Caki2 (cell line): ENCODE measurements at regions not wholly inside any gene's neighbourhood (a gene's known extent, or its start where the extent isn't known, plus 50 kb on each side); places are given as distances from the start of the nearest gene placed in this dataset.
A peak's percentile ranks its signal among the peaks of the same experiment; 100 is the strongest.

ENCODE experiments used
- DNase-seq: peaks from one replicate; pipeline ENCODE4 v3.0.0-alpha.2; 2015; ENCODE audit warnings: low read depth
- in situ Hi-C: cut with HindIII; loops from 2 replicates; pipeline ENCODE4 v1.10.0; 2016; ENCODE audit warnings: low sequenced_read_pairs, low pct_unique_long_range_greater_than_20kb, mixed read lengths

GRCh38 chr10:78640796-78641636 lies 427.8 kb upstream of the ZMIZ1 start:
- DNase-seq: no peak
- in situ Hi-C loops: no loop called here

GRCh38 chr10:78641693-78642092 lies 427.1 kb upstream of the ZMIZ1 start:
- no peak for DNase-seq
- in situ Hi-C loops: no loop called here

- no peak for DNase-seq
- in situ Hi-C loops: no loop called here
Observed at GRCh38 chr10:78642269-78642816, 426.4 kb upstream of the ZMIZ1 start.

GRCh38 chr10:78643513-78643912 lies 425.3 kb upstream of the ZMIZ1 start:
- in situ Hi-C loops: no loop called here
- DNase-seq: no peak

DNA sequence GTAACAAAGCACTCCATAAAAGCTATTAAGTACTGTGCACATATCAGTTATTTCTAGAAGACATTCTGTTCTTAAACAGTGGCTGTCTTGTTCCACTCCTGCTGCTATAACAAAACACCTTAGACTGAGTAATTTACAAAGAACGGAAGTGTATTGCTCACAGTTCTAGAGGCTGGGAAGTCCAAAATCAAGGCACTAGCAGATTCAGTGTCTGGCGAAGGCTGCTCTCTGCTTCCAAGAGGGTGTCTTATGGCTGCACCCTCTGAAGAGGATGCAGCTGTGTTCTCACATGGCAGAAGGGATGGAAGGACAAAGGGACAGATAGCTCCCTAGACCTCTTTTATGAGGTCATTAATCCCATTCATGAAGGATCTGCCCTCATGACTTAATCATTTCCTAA lies 424.2 kb upstream of the ZMIZ1 start:
- DNase-seq: no peak
- in situ Hi-C loops: no loop called here

DNA sequence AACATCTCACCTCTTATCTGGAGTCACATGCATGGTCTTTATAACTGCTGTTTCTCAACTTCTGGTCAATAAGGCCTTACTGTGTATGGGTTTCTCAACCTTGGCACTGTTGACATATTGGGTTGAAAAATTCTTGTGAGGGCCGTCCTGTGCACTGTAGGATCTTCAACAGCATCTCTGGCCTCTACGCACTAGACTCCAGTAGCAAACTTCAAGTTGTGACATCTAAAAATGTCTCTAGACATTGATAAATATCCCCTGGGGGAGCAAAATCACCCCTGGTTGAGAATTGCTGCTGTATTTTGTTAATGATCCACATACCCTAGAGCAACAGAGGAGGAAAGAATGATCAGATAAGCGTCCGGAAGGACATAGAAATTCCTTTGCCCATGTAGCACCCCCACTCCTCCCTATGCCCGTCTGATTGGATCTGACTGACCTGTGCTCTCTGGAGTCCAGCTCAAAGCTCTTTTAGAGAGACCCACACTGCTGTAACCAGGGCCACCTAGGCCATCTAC lies 423.5 kb upstream of the ZMIZ1 start:
- DNase-seq: no peak
- in situ Hi-C loops: no loop called here

DNA sequence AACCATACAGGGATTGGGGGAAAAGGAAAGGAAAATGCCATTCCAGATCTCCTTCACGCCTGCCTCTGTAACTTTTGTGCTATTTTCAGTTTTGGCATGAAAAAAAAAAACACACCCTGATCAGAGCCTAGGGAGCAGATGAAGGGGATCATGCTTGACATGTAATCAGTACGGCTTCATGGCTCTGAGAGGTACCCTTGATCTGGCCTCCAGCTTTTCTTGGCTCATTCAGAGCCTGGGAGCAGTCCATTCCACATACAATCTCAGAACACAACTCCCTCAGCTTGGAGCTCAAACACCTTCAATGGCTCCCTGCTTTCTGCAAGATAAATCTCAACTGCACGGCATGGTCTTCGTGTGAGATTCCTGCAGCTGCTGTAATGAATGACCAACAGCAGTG lies 422.8 kb upstream of the ZMIZ1 start:
- no peak for DNase-seq
- in situ Hi-C loops: no loop called here

- no peak for DNase-seq
- in situ Hi-C loops: no loop called here
Observed at GRCh38 chr10:78648256-78648860, 420.4 kb upstream of the ZMIZ1 start.

DNA sequence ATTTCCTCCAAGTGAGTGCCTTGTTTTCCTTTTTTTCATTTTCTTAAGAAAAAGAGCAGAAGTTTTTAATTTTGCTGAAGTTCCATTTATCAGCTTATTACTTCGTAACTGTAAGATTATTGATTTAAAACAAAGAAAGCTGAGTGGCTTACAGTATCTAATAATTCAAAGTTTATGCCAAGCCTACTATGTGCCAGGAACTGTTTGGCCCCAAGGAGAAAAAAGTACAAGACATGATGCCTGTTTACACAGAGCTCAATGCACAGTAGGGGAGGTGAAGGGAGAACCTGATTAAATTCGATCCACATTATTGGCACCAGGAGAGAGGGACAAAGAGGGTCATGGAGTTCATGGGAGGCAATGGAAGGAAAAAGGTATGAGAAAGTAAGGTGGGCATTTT lies 419.3 kb upstream of the ZMIZ1 start:
- no peak for DNase-seq
- in situ Hi-C loops: no loop called here

DNA sequence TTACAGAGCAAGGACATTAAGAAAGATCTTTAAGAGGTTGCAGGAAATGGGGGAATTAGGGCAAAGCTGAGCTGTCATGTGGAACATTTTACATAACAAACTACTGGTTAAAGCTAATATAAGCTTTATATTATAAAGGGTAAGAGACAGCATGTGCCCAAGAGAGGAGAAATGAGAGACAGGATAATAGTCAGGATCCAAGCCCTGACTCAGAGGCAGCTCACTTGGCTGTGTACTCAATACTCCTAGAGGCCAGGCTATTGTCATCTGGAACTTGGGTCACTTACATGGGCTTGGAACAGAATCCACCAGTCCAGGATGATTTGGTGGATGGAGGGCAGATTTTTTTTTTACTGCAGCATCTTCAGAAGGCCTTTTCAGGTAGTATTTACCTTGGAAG lies 418.6 kb upstream of the ZMIZ1 start:
- in situ Hi-C loops: no loop called here

DNA sequence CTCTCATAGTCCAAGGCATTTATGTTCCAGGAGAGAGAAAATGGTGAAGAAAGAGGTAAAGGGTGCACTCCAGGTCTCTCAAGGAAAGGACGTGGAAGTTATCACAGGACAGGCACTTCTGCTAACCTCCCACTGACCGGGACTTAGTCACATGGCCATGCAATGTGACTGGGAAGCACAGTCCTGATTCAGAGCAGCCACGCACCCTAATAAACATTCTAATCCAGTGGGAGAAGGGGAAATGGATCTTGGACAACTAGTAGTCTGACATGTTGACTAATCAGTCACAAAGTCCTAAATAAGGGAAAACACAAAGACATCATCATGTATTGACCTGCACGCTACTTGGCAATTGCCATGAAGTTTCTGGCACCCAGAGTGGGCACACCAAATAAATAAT lies 417.5 kb upstream of the ZMIZ1 start:
- in situ Hi-C loops: no loop called here

More for the DNA sequence above, 418.6 kb upstream of the ZMIZ1 start:
- DNase-seq: no peak

GRCh38 chr10:78653555-78653954 lies 415.2 kb upstream of the ZMIZ1 start:
- in situ Hi-C loops: no loop called here
- DNase-seq: no peak

More for the DNA sequence above, 417.5 kb upstream of the ZMIZ1 start:
- DNase-seq: no peak

- DNase-seq: no peak
- in situ Hi-C loops: no loop called here
Observed at GRCh38 chr10:78654047-78654590, 414.6 kb upstream of the ZMIZ1 start.

DNA sequence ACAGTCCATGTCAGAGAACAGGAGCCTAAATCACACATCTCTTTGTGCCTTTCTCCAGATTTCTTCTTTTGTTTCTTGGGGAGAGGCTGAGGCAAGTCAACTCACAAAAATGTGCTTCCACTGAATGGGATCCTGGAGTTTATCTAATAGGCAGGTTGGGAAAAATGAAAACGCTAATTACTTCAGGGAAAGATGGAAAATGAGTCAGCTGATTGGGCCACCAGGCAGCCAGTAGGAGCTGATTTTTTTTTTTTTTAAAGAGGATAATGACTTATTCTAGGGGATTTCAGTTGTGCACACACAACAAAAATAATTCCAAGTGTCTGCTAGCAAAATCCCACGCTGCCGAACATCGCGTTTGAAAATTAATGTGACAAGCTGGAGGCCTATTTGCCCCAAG lies 412.8 kb upstream of the ZMIZ1 start:
- DNase-seq: no peak
- in situ Hi-C loops: no loop called here

DNA sequence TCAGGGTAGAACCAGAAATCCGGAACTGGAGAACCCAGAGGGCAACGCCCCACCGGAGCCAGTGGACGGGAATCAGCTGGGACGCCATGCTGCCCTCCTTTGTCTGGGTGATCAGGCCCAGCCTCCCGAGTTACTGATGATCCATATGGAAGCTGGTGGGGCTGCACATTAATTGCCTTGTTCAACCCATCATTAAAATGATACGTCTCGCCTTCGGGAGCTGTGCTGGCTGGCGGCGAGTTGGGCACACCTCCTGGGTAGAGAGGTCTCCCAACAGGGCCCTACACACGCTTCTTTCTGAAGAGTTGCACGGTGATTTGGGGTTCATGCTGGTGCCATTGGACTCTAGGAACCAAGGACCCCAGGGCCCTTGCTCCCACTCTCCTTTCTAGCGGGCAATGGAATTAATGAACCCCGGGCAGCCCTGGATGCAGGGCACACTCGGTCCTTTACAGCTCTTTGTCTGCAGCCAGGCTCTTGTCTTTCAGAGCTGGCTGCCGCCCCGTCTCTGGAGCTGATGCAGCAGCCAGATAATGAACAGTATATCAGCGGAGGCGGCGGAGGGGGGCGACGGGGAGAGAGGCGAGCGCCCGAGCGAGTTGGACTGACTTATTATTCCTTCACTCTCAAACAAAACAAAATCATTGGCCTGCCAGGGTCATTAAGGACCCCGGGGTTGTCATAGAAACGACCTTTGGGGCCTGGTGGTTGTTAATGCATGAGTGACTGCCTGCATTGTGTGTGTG lies 412.2 kb upstream of the ZMIZ1 start:
- in situ Hi-C loops: no loop called here
- DNase-seq: peak; percentile 42

DNA sequence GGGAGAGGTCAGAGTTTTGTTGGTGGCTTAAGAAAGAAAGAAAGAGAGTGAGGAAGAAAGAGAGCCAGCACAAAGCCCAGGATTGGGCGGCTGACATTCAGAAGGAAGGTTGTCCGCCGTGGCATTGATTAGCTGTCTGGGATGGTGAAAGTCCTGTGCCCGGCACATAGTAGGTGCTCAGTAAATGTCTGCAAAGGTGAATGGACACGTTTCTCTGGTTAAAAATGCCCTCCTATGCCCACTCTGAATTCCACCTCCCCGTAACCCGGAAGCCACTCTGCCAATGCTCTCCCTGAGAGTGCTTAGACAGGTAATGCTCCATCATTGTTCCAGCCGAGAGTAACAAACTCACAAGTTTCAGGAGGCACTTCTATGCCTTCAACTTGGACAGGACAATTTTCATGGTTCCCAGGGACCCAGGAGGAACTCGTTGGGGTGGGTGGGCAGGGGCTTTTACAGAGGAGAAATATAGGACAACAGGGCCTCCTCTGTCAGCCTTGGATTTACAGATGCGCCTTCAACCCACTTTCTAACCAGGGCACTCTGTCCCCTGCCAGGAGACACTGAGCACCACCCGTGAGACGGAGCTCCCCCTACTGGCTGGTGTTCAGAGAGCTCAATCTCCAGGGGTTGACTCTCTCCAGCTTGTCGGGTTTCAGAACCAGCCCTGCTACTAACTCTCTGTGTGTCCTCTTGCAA lies 411.5 kb upstream of the ZMIZ1 start:
- in situ Hi-C loops: no loop called here

GRCh38 chr10:78657862-78658165 lies 411.0 kb upstream of the ZMIZ1 start:
- DNase-seq: no peak
- in situ Hi-C loops: no loop called here

More for the DNA sequence above, 411.5 kb upstream of the ZMIZ1 start:
- DNase-seq: no peak
